ENCODE measurements at regions not wholly inside any gene's neighbourhood (a gene's known extent, or its start where the extent isn't known, plus 50 kb on each side); places are given as distances from the start of the nearest gene placed in this dataset.

- no peak for DNase-seq (ENCODE audit: extremely low spot score)
- H3K9me3 ChIP-seq = no peaks in the 10 kb centered on the region
- H3K4me1 ChIP-seq = peaks cover 12 to 15% (median 14%) of the 10 kb centered on the region in 4 donors
- H3K27me3 ChIP-seq = peaks cover 0 to 5% (median 0%) of the 10 kb centered on the region in 4 donors
- intact Hi-C loops (cut with DNase I) = no loop called here
- no peaks in the 10 kb centered on the region for H3K36me3 ChIP-seq
- WGBS = 93% methylated on average over 2 of the region's 2 CpGs
- H3K27ac ChIP-seq (replicated peaks in 1 of 4) = no peak overlapping the region
- no peak overlapping the region for H3K4me3 ChIP-seq
- TF ChIP-seq EP300 (IDR thresholded peaks at IDR 0.05) (no peak), CTCF (IDR thresholded peaks at IDR 0.05) (no peak), POLR2AphosphoS5 (IDR thresholded peaks at IDR 0.05) (no peak), POLR2A (IDR thresholded peaks at IDR 0.05; ENCODE audit: low read depth) (no peak)
Observed at GRCh38 chr5:158172005-158172404, 313.1 kb upstream of the CLINT1 start.

DNA sequence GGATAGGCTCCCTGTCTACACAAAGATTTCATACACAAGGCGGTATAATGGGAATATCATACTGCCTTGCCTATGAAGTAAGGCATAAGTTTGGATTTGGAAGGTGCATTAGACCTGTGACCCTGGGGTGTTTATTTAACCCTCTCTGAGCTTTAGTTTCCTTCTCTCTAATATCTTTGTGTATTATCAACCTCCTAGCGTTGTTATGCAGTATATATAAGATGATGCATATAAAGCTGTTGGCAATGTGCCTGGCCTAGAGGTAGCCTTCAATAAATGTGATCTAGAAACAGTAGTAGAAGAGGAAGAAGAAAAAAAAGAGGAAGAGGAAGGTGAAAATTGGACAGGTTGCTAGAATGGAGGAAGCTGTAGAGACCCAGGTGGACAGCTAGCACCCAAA is 311.6 kb upstream of the CLINT1 start:
- H3K27ac ChIP-seq (replicated peaks in 1 of 4) = no peak overlapping the region
- H3K4me1 ChIP-seq = peaks cover 5 to 6% (median 5%) of the 10 kb centered on the region in 4 donors
- intact Hi-C loops (cut with DNase I) = no loop called here
- 98% methylated on average over 2 of the region's 2 CpGs for WGBS
- H3K9me3 ChIP-seq = no peaks in the 10 kb centered on the region
- H3K36me3 ChIP-seq = no peaks in the 10 kb centered on the region
- H3K27me3 ChIP-seq = peaks cover 0 to 9% (median 0%) of the 10 kb centered on the region in 4 donors
- no peak overlapping the region for H3K4me3 ChIP-seq
- DNase-seq (ENCODE audit: extremely low spot score) = no peak
- no peak for TF ChIP-seq CTCF (IDR thresholded peaks at IDR 0.05)
- TF ChIP-seq POLR2A (IDR thresholded peaks at IDR 0.05; ENCODE audit: low read depth) = no peak
- no peak for TF ChIP-seq POLR2AphosphoS5 (IDR thresholded peaks at IDR 0.05)
- no peak for TF ChIP-seq EP300 (IDR thresholded peaks at IDR 0.05)

- H3K4me1 ChIP-seq = peaks cover under 1 to 2% (median under 1%) of the 10 kb centered on the region in 4 donors
- H3K9me3 ChIP-seq = no peaks in the 10 kb centered on the region
- no peak overlapping the region for H3K4me3 ChIP-seq
- H3K27me3 ChIP-seq = peaks cover 0 to 10% (median 0%) of the 10 kb centered on the region in 4 donors
- no peak for TF ChIP-seq POLR2AphosphoS5 (IDR thresholded peaks at IDR 0.05)
- no peak for TF ChIP-seq EP300 (IDR thresholded peaks at IDR 0.05)
- no peaks in the 10 kb centered on the region for H3K36me3 ChIP-seq
- DNase-seq (ENCODE audit: extremely low spot score) = no peak
- 82% methylated on average over 3 of the region's 3 CpGs for WGBS
- H3K27ac ChIP-seq (replicated peaks in 1 of 4) = no peak overlapping the region
- intact Hi-C loops (cut with DNase I) = no loop called here
Observed at GRCh38 chr5:158170060-158170459, 311.1 kb upstream of the CLINT1 start.

- intact Hi-C loops (cut with DNase I) = no loop called here
Observed at GRCh38 chr5:158166424-158166823, 307.5 kb upstream of the CLINT1 start.

DNA sequence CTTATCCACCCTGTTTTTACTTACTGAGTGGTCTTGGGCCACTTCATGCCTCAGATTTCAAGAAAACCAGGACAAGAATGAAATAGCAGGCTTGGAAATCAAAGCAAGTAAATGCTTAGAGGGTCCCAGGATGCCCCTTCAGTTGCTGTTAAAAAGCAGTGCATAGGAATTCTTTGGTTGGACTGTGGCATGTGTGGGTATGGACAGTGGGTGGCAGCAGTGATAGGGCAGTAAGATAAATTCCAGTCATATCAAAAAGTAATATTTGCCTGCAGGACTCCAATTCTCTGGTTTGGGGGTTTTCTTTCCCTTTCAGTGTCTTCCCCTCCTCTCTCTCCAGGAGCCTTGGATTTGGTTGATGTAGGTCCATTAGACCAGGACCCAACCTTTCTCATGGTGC is 306.7 kb upstream of the CLINT1 start:
- no peak for DNase-seq (ENCODE audit: extremely low spot score)
- no peak for TF ChIP-seq EP300 (IDR thresholded peaks at IDR 0.05)
- TF ChIP-seq POLR2A (IDR thresholded peaks at IDR 0.05; ENCODE audit: low read depth) = no peak
- no peak for TF ChIP-seq POLR2AphosphoS5 (IDR thresholded peaks at IDR 0.05)
- TF ChIP-seq CTCF (IDR thresholded peaks at IDR 0.05) = no peak
- Histone ChIP-seq H3K4me3 (no peak overlapping the region), H3K27me3 (peaks cover 0 to 5% (median 0%) of the 10 kb centered on the region in 4 donors), H3K9me3 (no peaks in the 10 kb centered on the region), H3K4me1 (no peaks in the 10 kb centered on the region), H3K27ac (replicated peaks in 1 of 4) (no peak overlapping the region), H3K36me3 (no peaks in the 10 kb centered on the region)
- intact Hi-C loops (cut with DNase I) = no loop called here

More at GRCh38 chr5:158166424-158166823, 307.5 kb upstream of the CLINT1 start:
- peaks cover 0 to 9% (median 0%) of the 10 kb centered on the region in 4 donors for H3K27me3 ChIP-seq
- no peak overlapping the region for H3K4me3 ChIP-seq
- WGBS = 88% methylated on average over 5 of the region's 5 CpGs
- H3K27ac ChIP-seq (replicated peaks in 1 of 4) = no peak overlapping the region
- H3K4me1 ChIP-seq = no peaks in the 10 kb centered on the region
- H3K36me3 ChIP-seq = no peaks in the 10 kb centered on the region
- TF ChIP-seq CTCF (IDR thresholded peaks at IDR 0.05) (no peak), POLR2AphosphoS5 (IDR thresholded peaks at IDR 0.05) (no peak), EP300 (IDR thresholded peaks at IDR 0.05) (no peak), POLR2A (IDR thresholded peaks at IDR 0.05; ENCODE audit: low read depth) (no peak)
- no peak for DNase-seq (ENCODE audit: extremely low spot score)
- no peaks in the 10 kb centered on the region for H3K9me3 ChIP-seq

Measured in esophagus muscularis mucosa (tissue), 4 donors.